Stimulated activated CD4-positive, alpha-beta T cell treated with anti-CD3 and anti-CD28 coated beads, Interleukin-12 subunit alpha, Interleukin-12 subunit beta, amount 100 ng/mL, for 4 hours (primary cell): ENCODE measurements at regions not wholly inside any gene's neighbourhood (a gene's known extent, or its start where the extent isn't known, plus 50 kb on each side); places are given as distances from the start of the nearest gene placed in this dataset.

Source experiments
- DNase-seq: peaks from one replicate; pipeline ENCODE4 v3.0.0-alpha.2; 2020

DNA sequence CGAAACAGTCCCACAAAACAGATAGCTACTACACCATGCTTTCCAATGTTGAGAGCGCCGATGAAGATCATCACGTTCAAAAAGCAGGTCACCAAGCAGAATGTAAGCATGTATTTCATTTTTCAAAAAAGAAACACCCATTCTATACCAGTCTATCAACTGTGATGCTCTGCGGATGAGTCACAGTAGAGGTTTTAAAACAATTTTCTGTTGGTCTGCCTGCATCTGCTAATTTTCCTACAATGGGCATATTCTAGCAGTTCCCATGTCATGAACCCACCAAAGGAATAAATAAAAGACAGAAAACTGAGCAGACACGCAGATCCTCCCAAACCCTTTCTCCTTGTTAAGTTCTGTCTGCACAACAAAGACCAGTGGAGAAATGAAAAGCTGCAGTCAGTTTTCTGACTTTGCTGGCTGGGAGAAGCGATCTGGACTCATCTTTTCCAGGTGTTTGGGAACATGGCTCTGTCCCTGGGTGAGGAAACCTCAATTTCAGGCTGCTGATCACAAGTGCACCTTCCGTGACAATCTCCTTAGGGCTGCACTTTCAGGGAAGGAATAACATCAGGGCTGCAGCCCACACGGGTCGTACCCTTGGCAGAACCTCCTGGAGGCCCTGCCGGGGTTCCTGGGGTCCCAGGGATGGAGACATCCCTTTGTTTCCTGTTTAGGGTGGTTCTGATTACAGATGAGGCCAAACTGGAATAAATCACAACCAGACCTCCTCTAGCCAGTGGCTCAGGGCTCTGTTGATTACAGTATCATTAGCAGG, 200.1 kb downstream of the BMP7 start:
- DNase-seq, result no peak

GRCh38 chr20:57069442-57069841, 197.0 kb downstream of the BMP7 start:
- no peak for DNase-seq

- DNase-seq, result no peak
These were observed 196.1 kb downstream of the BMP7 start for GRCh38 chr20:57070296-57070695.

DNA sequence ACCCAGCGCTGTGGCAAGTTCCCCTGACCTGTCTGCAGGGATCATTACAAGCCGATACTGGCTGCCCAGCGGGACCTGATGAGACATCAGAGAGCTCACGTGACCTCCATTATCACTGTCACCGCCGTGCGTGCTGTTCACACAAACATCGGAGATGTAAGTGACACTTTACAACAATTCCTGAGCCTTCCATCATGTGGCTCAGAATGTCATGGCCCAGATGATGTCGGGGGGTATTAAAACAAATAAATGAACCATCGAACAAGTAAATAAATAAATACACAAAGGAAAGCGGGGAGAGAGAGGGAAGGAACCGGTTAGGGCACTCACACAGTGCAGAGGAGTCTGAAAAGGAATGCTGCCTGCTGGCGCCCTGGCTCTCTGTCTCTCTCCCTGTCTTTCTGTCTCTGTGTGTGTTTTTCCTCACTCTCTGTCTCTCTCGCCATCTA, 195.1 kb downstream of the BMP7 start:
- no peak for DNase-seq

- no peak for DNase-seq
These were observed 194.4 kb downstream of the BMP7 start for GRCh38 chr20:57071954-57072583.

- DNase-seq, result no peak
These were observed 193.0 kb downstream of the BMP7 start for GRCh38 chr20:57073402-57073801.

DNA sequence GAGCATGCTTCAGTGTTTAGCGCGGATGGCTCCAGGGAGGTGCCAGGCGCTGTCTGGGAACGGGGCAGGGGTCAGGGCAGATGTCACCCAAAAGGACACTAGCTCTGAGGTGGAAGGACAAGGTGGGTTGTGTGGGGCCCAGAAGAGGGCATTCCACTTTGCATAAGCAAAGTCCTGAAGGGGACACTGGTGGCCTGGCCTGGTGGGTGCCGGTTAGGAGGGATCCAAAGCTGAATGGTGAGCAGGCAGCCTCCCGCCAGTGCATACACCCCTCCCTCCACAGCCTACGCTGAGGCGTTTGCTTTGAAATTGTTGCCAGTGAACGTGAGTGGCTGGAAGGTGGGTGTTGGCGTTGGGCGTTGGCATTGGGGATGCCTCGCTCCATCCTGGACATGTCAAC, 192.1 kb downstream of the BMP7 start:
- no peak for DNase-seq

GRCh38 chr20:57075181-57075580, 191.3 kb downstream of the BMP7 start:
- DNase-seq, result no peak

DNA sequence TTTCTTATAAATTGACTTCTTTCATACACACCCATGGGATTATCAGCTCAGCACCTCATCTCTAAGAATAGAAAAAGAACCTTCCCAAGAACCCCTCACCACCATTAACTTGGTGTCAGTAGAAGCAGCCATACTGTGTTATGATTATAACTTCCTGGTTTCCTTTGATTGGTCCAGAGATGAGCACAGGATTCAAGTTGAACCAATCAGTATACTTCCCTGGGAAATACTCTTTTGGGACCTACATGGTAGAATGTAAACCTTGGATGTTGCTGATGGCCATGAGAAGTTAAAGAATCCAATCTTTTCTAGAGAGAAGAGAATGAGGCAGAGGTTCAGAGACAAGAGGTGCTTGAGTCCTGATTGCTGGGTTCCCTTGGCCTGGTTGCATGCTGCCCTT, 190.8 kb downstream of the BMP7 start:
- no peak for DNase-seq

DNA sequence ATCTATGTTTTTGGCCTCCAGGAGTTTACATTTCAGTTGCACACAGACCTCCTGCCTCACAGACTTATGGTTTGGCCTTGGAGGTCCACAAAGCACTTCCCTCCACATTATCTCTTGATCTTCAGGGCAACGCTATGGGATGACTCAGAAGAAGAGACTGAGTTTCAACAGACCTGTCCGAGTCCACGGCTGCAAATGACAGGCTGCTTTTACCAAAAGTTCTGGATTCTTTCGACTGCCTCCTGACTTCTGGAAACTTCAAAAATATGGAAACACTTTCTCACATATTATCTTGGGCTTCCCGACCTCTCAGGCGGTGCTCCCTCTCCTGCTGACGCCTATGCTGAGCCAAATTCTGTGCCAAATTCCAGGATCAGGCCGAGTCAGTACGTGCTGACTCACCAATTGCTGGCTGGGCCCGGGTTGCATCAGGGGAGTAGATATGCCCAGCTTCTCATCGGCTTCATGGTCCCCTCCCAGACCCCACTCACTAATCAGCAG, 190.2 kb downstream of the BMP7 start:
- DNase-seq, result no peak

GRCh38 chr20:57076951-57077350, 189.5 kb downstream of the BMP7 start:
- no peak for DNase-seq

GRCh38 chr20:57078116-57078515, 188.3 kb downstream of the BMP7 start:
- DNase-seq, result no peak

- no peak for DNase-seq
These were observed 187.1 kb downstream of the BMP7 start for GRCh38 chr20:57079031-57080005.

GRCh38 chr20:57080796-57081195, 185.6 kb downstream of the BMP7 start:
- no peak for DNase-seq

- DNase-seq, result no peak
These were observed 184.0 kb downstream of the BMP7 start for GRCh38 chr20:57082357-57082945.

- DNase-seq, result no peak
These were observed 183.4 kb downstream of the BMP7 start for GRCh38 chr20:57083072-57083471.

DNA sequence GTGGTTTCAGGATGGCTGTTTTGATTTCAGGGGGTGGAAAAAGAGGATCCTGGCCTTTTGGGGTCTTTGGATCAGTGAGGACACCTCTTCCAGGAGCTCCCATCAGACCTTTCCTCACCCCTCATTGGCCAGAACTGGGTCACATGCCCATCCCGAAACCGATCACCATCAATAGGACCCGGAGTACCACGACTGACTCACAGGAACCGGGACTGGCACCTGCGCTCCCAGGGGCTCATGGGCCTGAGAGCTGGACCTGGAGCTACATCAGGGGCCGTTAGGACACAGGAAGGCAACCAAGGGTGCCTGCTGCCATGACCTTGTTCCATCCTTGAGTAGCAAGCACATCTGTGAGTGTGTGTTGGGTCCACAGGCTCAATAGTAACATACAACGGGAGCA, 180.4 kb downstream of the BMP7 start:
- DNase-seq, result no peak

- no peak for DNase-seq
These were observed 179.3 kb downstream of the BMP7 start for GRCh38 chr20:57087102-57087501.

DNA sequence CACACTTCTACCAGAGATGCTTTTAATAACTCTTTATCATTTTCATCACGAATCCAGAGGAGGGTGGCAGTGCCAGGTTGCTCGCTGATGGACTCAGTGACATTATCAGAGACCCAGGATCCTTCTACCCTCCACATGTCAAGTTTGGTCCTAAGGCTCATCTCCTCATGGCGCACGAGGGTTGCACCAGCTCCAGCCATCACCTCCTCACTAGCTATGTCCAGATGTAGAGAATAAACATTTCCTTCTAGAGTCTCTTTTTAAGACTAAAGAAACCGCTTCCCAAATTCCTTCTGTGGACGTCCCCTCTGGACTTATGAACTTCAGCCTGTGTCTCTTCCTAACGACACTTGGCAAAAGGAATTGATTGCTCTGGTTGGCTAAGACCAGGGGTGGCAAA, 178.7 kb downstream of the BMP7 start:
- no peak for DNase-seq

DNA sequence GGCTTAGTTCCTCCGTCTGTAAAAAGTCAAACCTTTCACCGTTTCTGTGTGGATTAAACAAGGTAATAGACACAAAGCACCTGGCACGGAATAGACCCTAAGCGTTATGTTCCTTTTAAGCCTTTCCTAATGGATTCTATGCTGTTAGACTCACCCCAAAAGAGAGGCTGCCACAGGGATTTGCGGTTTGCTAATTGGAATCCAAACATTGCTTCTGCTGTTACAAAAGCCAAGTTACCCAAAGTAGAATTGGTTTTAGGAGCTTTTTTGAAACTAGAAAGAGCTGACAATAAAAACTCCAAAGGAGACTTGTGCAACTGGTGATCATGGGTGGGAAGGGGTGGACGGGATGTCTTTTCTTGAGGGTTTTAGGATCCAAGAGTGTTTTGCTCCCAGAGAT, 178.0 kb downstream of the BMP7 start:
- DNase-seq, result no peak

- DNase-seq, result peak; percentile 60
These were observed 176.7 kb downstream of the BMP7 start for GRCh38 chr20:57089699-57090144.
